A549 (cell line): ENCODE measurements at regions not wholly inside any gene's neighbourhood (a gene's known extent, or its start where the extent isn't known, plus 50 kb on each side); places are given as distances from the start of the nearest gene placed in this dataset.

Experiments used
- ATAC-seq, 2 experiments: fragments of 200-7000 bp in 1 of 2; fragments of >200 bp in 1 of 2; cut with Nextera tagmentation in 1 of 2; cut with Tn5 transposase in 1 of 2; 3 replicates each; pipeline versions ENCODE4 v1.8.0 to v1.9.1; 2018 to 2020; ENCODE audit warnings: mild to moderate bottlenecking in 1 of 2, moderate library complexity in 1 of 2
- CTCF ChIA-PET: fragments of 300-600 bp; sonication (Branson Sonifier 250); formaldehyde crosslinking; extraction: SDS; loops from one replicate; lab custom pipeline; 2021; ENCODE audit warnings: antibody characterized with exemption, inconsistent platforms; lab: Yijun Ruan, JAX
- POLR2A ChIA-PET: fragments of 350-600 bp; formaldehyde crosslinking; extraction: SDS; loops from one replicate; lab custom pipeline; 2021; ENCODE audit warnings: antibody characterized with exemption, inconsistent platforms; lab: Yijun Ruan, JAX
- DNase-seq, 2 experiments: peaks; one replicate each; pipeline versions ENCODE4 v3.0.0 to v3.0.0-alpha.2; 2011 to 2016; ENCODE audit warnings: low read depth in 1 of 2, low spot score in 1 of 2
- FAIRE-seq: peaks from 2 replicates; lab custom pipeline; 2011; peaks lifted over from hg19 to GRCh38; lab: Jason Lieb, UNC
- H3K27ac ChIP-seq, 2 experiments: fragments of >200 bp; sonication (Bioruptor Twin); formaldehyde crosslinking; 3 replicates each; pipeline ENCODE4 v1.5.1; 2016 to 2017
- H3K4me1 ChIP-seq: fragments of >200 bp; sonication (Bioruptor Twin); formaldehyde crosslinking; 3 replicates; pipeline ENCODE4 v1.6.1; 2016
- H3K4me2 ChIP-seq: fragments of >200 bp; sonication (Bioruptor Twin); formaldehyde crosslinking; 3 replicates; pipeline ENCODE4 v1.6.1; 2016
- H3K4me3 ChIP-seq: fragments of >200 bp; sonication (Bioruptor Twin); formaldehyde crosslinking; 3 replicates; pipeline ENCODE4 v1.5.1; 2016
- H3K9me3 ChIP-seq: fragments of >200 bp; sonication (Bioruptor Twin); formaldehyde crosslinking; 3 replicates; pipeline ENCODE4 v1.6.1; 2016
- ATOH8 ChIP-seq: fragments of 250-450 bp; sonication (Bioruptor Pico); IDR thresholded peaks from 2 replicates; pipeline ENCODE4 v1.5.0; 2020; ENCODE audit warnings: low read depth, mild to moderate bottlenecking, moderate library complexity
- BHLHE40 ChIP-seq: IDR thresholded peaks from 2 replicates; pipeline ENCODE4 v1.6.1; 2012; ENCODE audit warnings: low read depth, low read length, inconsistent platforms
- CBX8 ChIP-seq: fragments of 200-600 bp; sonication (generic); IDR thresholded peaks from 2 replicates; pipeline ENCODE4 v1.6.1; 2016
- CEBPB ChIP-seq, 2 experiments: fragments of >200 bp in 1 of 2; sonication (Bioruptor Twin) in 1 of 2; formaldehyde crosslinking in 1 of 2; IDR thresholded peaks; 2 replicates each; pipeline ENCODE4 v1.6.1; 2012 to 2016
- CHD4 ChIP-seq: fragments of 200-600 bp; sonication (generic); IDR thresholded peaks from 2 replicates; pipeline ENCODE4 v1.6.1; 2016; ENCODE audit warnings: antibody characterized with exemption, mild to moderate bottlenecking, borderline replicate concordance
- CTCF ChIP-seq: fragments of >200 bp; sonication (Bioruptor Twin); formaldehyde crosslinking; IDR thresholded peaks from 3 replicates; pipeline ENCODE4 v1.5.1; 2016
- ESRRA ChIP-seq: fragments of 150-350 bp; IDR thresholded peaks from 2 replicates; pipeline ENCODE4 v1.6.1; 2014; ENCODE audit warnings: mild to moderate bottlenecking, low read length, borderline replicate concordance
- FOSB ChIP-seq: fragments of 250-450 bp; sonication (Bioruptor Pico); IDR thresholded peaks from 2 replicates; pipeline ENCODE4 v1.5.0; 2020; ENCODE audit warnings: mild to moderate bottlenecking, moderate library complexity
- HMGXB4 ChIP-seq: fragments of 250-450 bp; sonication (Bioruptor Pico); IDR thresholded peaks from 2 replicates; pipeline ENCODE4 v1.5.0; 2021; ENCODE audit warnings: mild to moderate bottlenecking, moderate library complexity, borderline replicate concordance
- HOXB5 ChIP-seq: fragments of 250-450 bp; sonication (Bioruptor Pico); IDR thresholded peaks from 2 replicates; pipeline ENCODE4 v1.5.0; 2020; ENCODE audit warnings: mild to moderate bottlenecking, moderate library complexity
- JUNB ChIP-seq: fragments of >200 bp; sonication (Bioruptor Twin); formaldehyde crosslinking; IDR thresholded peaks from 2 replicates; pipeline ENCODE4 v1.6.1; 2016
- KDM1A ChIP-seq: fragments of 200-600 bp; sonication (generic); IDR thresholded peaks from 2 replicates; pipeline ENCODE4 v1.6.1; 2016; ENCODE audit warnings: low read depth, mild to moderate bottlenecking
- MAFK ChIP-seq: fragments of 450-650 bp; IDR thresholded peaks from 2 replicates; pipeline ENCODE4 v1.6.1; 2014; ENCODE audit not compliant: partially characterized antibody
- MAZ ChIP-seq: fragments of 150-350 bp; IDR thresholded peaks from 2 replicates; pipeline ENCODE4 v1.6.1; 2014; ENCODE audit warnings: antibody characterized with exemption, low read depth, low read length, borderline replicate concordance
- MYC ChIP-seq: IDR thresholded peaks from 2 replicates; pipeline ENCODE4 v1.6.1; 2012; ENCODE audit warnings: mild to moderate bottlenecking, inconsistent platforms, low read length, improper control_type of control experiment, borderline replicate concordance
- PBX3 ChIP-seq: IDR thresholded peaks from 2 replicates; pipeline ENCODE4 v1.6.1; 2012
- POLR2A ChIP-seq: IDR thresholded peaks from 2 replicates; pipeline ENCODE4 v1.6.1; 2012; ENCODE audit warnings: mild to moderate bottlenecking, low read length
- RAD21 ChIP-seq, 2 experiments: fragments of >200 bp in 1 of 2; sonication (Bioruptor Twin) in 1 of 2; formaldehyde crosslinking in 1 of 2; IDR thresholded peaks in 1 of 2; conservative IDR thresholded peaks in 1 of 2; 2 replicates in 1 of 2; 3 replicates in 1 of 2; pipeline ENCODE4 v1.6.1; 2012 to 2018; ENCODE audit warnings: inconsistent platforms in 1 of 2
- RARB ChIP-seq: fragments of 250-450 bp; sonication (Bioruptor Pico); IDR thresholded peaks from 2 replicates; pipeline ENCODE4 v1.8.0; 2021; ENCODE audit warnings: mild to moderate bottlenecking, moderate library complexity
- REST ChIP-seq: fragments of 200-600 bp; sonication (generic); IDR thresholded peaks from 2 replicates; pipeline ENCODE4 v1.6.1; 2016; ENCODE audit warnings: antibody characterized with exemption, mild to moderate bottlenecking, moderate library complexity
- SMC3 ChIP-seq: fragments of >200 bp; sonication (Bioruptor Twin); formaldehyde crosslinking; IDR thresholded peaks from 3 replicates; pipeline ENCODE4 v1.6.1; 2018; ENCODE audit warnings: inconsistent platforms
- SREBF2 ChIP-seq: fragments of 450-650 bp; IDR thresholded peaks from 2 replicates; pipeline ENCODE4 v1.6.1; 2014; ENCODE audit warnings: mild to moderate bottlenecking, moderate library complexity
- ZFP36 ChIP-seq: fragments of 450-650 bp; IDR thresholded peaks from 2 replicates; pipeline ENCODE4 v1.6.1; 2014; ENCODE audit warnings: borderline replicate concordance; ENCODE audit not compliant: partially characterized antibody
- WGBS: methylation state at CpG from one replicate; pipeline ENCODE4 v1.1.6; 2017; ENCODE audit errors: missing lambda C conversion rate; 5-methylcytosine and 5-hydroxymethylcytosine counted together

GRCh38 chr7:70855373-70855772 is 276.6 kb upstream of the GALNT17 start:
- no peak overlapping the region for H3K4me3 ChIP-seq
- ATAC-seq, result no peak
- ChIA-PET POLR2A (no interaction called here), CTCF (interaction anchor here (0.6 to 6.4 kb wide), 10 partner anchors 25 to 1639 kb away, joined by 3 to 63 read pairs (median 4); no protein-coding TSS in a partner anchor)
- WGBS, result 9% methylated on average over 1 of the region's 1 CpG
- no peak for DNase-seq
- TF ChIP-seq REST (no peak), CHD4 (no peak), ZFP36 (no peak), ATOH8 (no peak), MAZ (no peak), HOXB5 (no peak), ESRRA (no peak), PBX3 (no peak), RARB (no peak)
- TF ChIP-seq, all 56 proteins: peak for 0
- Histone ChIP-seq H3K4me1 (no peaks in the 10 kb centered on the region), H3K27ac (no peak overlapping the region), H3K9me3 (peaks cover 3% of the 10 kb centered on the region; the same call in 1 of the 3 replicates), H3K4me2 (no peak overlapping the region)
- FAIRE-seq, result no peak

- Histone ChIP-seq H3K4me3 (no peak overlapping the region), H3K4me2 (no peak overlapping the region), H3K27ac (no peak overlapping the region), H3K4me1 (no peaks in the 10 kb centered on the region), H3K9me3 (no peaks in the 10 kb centered on the region)
- POLR2A ChIA-PET, result no interaction called here
- no peak for FAIRE-seq
- under 1% methylated on average over 4 of the region's 4 CpGs for WGBS
- DNase-seq, result peak; percentile 40 to 50
- CTCF ChIA-PET, result interaction anchor here (0.6 to 6.4 kb wide), 12 partner anchors 8 to 1655 kb away, joined by 3 to 63 read pairs (median 4); no protein-coding TSS in a partner anchor
- ATAC-seq, result peak in 1 of 2 experiments; percentile 40; a peak in 1 of 6 replicates
- TF ChIP-seq RAD21 (conservative IDR thresholded peaks at IDR 0.05 in 1 of 2, IDR thresholded peaks at IDR 0.05 in 1 of 2) (peak; percentile 73 to 85), KDM1A (no peak), MAFK (no peak), FOSB (CRISPR knock-in tag) (no peak), HMGXB4 (no peak), HOXB5 (no peak), MYC (no peak), SREBF2 (no peak), POLR2A (no peak), JUNB (no peak), CTCF (peak; percentile 66), SMC3 (peak; percentile 79), BHLHE40 (no peak), REST (no peak), CBX8 (no peak), CEBPB (IDR thresholded peaks at IDR 0.05) (no peak)
Observed at GRCh38 chr7:70856901-70857630, 274.9 kb upstream of the GALNT17 start.
